Activated CD4-positive, alpha-beta T cell treated with anti-CD3 and anti-CD28 coated beads, Interleukin-2, Interleukin-6, amounts not matched to agents 100 ng/mL and 50 ng/mL, durations not matched to agents 16 hours and 8 hours (primary cell): ENCODE measurements at regions not wholly inside any gene's neighbourhood (a gene's known extent, or its start where the extent isn't known, plus 50 kb on each side); places are given as distances from the start of the nearest gene placed in this dataset.
A peak's percentile ranks its signal among the peaks of the same experiment; 100 is the strongest.

Source experiments
- DNase-seq: peaks from one replicate; pipeline ENCODE4 v3.0.0-alpha.2; 2020

DNA sequence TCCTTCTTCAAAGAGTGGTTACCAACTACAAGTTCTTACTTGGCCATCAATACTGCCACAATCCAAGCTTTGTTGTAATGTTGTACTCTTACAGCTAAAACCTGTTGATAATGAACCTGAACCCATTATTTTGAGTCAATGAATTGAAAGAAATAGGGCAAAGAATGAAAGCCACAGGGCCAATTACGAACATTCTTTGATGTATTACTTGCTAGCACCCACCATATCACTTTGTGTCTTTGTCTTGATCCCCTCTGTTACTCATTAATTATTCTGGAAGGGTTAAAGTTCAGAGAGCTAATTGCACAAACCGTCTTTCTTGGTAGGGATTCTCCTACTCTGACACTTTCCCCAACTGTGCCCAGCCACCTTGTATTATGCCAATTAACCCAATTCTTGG is 53.2 kb upstream of the TFEC start:
- no peak for DNase-seq

DNA sequence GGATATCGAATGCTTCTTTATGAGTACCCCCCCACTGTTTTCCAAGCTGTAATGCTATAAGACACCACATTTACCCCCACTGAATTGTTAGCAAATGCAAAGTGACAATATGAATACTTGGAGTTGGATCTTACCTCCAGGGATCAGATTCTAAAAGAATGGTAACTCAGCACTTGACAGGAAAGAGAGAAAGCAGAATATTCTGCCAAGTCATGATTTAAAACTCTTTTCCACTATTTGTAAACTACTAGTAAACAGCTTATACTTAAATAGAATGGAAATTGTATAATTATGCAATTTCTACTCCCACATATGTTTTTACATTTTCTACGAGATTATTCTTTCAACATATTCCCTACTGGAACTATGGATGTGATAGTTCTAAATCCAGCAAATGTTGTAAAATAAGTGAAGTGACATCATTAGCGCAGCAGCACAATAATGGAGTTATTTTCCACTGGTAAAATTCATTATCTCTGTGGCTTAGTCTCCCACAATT is 56.0 kb upstream of the TFEC start:
- DNase-seq = no peak

DNA sequence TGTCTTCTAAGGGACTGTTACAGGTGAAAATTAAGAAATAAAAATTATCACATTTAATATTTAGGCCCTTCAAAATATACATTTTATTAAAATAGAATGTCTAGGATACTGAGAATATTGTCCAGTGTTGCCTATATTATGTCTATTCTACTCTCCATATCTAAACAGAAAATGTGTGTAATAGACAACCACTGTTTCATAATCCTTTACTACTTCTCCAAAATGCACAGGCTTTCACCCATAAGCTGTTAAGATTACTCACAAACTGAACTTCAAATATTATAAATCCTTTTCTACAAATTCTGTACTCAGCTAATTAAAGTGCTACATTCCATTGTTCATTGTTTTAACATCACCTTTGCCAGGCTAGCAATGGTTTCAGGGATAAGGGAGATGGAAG is 56.7 kb upstream of the TFEC start:
- DNase-seq = no peak

DNA sequence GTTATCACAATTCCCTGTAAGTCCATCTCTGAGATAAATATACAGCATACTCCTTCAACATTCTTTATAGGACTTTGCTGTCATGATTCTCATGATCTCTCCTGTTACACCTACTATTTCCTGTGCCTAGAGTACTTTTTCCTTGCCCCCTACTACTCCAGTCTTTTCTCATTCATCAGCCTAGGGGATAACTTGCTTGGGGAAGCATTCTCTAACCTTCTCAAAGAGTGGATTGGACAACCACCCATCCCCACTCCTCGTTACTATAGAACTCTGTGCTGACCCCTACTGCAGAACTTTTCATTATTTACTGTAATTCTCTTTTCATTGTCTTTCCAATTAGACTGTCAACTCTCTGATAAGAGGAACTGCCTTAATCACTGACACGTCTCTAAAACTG is 57.4 kb upstream of the TFEC start:
- no peak for DNase-seq

DNA sequence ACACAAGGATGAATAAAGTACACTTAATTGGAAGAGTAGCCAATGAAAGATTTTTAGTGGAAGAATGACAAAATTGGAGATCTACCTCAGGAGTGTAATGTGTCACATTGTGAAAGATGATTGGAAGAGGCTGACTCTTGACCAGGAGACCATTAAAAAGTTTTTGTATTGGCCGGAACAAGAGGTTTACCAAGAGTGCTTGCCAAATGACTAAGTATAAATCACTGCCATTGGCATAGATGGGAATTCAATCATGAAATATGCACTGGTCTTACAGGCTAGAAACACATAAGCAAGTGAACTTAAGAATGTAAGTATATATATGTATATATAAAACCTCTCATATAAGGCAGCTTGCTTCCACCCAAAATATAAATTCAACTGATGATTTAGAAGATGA is 58.7 kb upstream of the TFEC start:
- no peak for DNase-seq

DNA sequence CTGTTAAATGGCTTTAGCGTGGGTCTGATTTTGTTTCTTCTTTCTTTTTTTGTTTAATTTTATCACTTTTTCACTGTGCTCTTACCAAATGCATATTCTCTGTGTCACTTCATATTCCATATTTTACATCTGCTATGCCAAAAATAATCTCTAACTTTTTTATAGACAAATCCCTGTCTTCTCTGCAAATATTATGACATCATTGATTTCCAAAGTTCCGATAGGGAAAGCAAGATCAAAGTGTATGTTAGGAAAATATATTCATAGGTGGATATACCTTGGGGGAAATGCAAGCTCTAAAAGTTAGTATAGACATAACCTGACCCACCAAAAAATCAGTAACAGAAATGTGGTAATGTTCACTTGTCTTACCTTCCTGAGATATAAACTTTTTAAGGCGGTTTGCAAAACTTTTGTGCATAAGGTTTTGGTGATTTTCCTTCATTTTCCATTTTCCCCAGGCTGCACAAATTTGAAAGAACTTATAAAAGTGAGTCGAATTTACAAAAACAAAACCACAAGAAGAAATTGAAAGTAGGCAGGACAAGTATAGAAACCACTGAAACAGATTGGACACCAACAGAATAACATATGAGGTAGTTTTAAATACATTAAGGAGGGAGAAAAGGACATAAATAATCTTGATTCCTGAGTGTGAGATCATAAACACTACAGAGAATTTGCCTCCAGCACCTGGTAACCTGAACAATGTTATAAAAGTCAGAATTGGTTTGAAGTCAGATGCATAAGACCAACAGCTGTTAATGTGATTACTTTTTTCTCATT is 63.1 kb upstream of the TFEC start:
- no peak for DNase-seq

DNA sequence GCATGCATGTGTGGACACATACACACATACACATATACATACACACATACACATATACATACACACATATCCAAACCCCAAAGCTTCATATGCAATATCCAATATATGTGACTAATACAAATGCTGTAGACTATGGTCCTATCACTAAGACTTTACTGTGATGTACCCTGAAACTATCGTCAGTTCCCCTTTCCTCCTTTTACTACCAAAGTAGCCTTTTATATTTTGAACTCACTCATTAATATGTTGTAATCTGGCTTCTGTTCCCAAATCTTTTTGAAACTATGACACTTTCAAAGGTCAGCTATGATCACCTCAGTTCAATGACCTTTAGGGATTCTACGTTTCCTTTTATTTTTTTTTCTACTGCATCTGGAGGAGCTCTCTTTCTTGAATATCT is 64.8 kb upstream of the TFEC start:
- DNase-seq = no peak

DNA sequence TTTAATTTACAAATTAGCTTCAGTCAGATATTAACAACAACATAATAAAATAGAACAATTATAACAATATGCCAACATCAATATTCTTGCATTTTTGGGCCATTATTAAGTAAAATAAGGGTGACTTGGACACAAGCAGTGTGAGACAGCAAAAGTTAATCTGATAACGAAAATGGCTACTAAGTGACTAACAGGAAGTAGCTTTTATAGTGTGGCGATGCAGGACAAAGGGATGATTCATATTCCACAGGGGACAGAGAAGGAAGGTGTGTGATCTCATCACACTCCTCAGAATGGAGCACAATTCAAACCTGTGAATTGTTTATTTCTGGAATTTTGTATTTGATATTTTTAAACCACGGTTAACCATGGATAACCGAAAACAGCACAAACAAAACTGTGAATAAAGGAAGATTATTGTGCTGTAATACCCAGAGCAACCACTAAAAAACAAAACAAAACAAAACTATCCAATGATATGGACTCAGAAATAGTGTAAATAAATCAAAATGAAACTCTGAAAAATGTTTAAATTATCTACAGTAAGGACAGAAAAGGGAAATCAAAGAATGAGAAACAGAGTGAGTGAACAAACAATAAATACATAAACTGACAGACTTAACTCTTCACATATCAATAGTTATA is 66.9 kb upstream of the TFEC start:
- no peak for DNase-seq

DNA sequence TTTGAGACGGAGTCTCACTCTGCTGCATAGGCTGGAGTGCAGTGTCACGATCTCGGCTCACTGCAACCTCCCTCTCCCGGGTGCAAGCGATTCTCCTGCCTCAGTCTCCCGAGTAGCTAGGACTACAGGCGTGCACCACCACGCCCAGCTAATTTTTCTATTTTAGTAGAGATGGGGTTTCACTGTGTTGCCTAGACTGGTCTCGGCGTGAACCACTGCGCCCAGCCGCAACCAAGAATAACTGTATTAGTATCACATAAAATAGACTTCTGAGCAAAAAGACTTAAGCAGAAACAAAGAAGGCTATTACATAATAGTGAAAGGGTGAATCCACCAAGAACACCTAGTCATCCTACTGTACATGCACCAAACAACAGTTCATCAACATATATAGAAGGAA is 67.6 kb upstream of the TFEC start:
- no peak for DNase-seq

DNA sequence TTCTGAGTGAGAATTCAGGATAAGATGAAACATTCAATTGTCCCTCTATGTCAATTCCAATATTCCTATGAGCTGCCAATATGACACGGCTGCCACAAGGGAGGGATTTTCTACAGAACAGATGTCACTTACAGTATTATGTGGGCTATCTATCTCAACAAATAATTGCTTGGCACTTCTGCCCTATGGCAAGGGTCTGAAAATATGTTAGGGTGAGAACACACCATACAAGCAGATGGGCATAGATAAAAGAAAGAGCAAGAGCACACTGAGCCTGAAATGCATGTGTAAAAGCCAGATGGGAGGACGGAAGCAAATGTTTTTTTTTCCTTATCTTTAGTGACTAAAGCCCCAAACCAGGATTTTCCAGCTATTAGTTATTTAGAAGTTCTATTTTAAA is 70.1 kb upstream of the TFEC start:
- DNase-seq = no peak

DNA sequence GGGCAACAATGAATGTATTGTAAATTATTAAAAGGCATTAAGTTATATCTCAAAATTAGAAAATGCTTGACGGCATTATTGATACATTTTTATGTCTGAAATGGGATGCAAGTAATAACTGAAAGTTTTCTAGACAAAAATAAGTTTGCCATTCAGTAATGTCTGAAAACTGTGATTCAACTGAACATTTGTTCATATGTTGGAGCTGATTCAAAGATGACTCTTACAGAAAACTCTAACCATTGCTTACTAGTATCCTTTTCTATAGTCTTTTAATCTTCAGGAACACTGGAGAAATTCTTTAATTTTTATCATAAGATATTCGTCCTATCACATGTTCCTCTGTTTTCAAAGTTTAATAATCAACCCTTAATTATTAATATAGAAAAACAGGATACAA is 71.1 kb upstream of the TFEC start:
- no peak for DNase-seq

DNA sequence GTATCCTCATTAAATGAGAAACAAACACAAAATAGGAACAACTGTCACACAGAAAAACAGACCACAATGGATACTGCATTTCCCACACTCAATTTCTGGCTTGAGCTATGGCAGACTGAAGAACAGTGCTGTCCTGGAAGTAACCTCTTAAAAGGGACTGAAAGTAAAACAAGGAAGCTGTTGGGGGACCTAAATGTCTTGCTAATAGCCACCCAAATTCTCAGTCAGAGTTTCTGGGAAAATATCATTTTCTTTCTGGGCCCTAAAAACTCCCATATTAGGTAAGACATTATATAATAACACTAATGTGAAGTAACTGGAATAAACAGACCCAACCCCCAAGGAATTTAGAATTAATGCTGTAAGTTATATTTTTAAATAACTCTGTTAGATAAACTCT is 80.9 kb upstream of the TFEC start:
- no peak for DNase-seq

DNA sequence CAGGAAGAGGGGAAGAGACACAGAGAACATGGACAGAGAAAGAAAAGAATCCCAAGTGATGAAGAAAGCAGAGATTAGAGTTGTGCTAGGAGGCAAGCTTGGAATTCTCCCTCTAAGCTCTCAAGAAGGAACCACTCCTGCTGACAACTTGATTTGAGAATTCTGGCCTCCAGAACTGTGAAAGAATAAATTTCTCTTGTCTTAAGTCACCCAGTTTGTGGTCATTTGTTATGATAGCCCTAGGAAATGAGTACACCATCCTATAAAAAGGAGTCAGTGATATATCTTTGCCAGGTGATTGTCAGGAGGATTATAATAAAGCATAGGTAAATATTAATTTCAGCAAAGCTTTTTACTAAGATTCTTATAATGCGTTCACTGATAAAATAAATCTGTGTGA is 82.7 kb upstream of the TFEC start:
- DNase-seq = no peak

DNA sequence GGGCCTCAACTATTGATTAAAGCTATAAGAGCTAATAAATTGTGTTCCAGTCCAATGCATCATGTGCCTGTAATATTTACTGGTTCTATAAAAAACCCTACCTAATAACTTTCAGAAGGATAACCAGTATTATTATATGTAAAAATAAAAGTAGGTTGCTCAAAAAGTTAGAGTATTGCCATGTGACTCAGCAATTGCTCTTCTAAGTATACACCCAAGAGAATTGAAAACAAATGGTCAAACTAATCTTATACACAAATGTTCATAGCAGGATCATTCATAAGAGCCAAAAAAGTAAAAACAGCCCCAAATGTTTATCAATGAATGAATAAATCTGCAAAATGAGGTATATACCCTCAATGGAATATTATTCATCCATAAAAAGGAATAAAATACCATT is 89.5 kb upstream of the TES start:
- DNase-seq = no peak

DNA sequence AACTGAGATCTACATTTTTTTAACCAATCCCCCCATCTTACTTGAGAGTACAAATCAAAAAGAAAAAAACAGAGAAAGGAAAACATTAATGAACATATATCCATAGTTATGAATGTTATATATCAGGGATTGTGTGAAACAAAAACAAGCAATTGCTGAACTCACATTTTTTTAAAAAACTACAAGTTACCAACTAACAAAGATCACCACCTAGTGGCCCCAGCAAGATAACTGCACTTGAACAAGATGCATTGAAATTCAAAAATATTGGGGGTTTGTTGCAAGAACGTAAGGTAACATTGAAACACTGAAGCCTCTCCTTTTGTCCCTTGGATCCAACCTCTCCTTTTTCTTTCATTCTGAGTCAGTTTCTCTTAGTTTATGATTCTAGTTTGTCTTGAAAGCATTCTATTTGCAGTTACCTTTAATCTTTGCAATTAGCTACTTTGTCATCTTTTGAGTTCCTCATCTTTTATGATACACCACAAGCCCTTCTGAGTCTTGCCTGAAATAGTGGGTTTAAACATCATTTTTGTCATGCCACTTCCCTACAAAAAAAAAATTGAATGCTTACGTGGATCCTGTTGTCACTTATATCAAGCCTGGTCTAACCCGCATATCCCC is 87.3 kb upstream of the TES start:
- peak; percentile 16 for DNase-seq

DNA sequence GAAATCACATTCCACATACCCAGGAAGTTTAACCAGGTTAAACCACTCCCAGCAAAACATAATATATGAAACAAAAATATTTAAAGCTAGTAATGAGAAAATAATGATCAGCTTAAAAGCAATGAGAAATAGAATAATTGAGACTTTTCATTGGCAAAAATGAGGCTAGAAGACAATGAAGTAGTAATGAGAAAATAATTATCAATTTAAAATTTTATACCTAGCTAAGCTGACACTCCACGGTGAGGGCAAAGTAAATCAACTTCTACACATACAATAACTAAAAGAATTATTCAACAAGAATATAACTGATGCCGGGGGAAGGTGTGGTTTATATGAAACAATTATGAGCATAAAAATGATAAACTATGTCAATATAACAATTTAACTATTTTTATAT is 82.2 kb upstream of the TES start:
- no peak for DNase-seq

DNA sequence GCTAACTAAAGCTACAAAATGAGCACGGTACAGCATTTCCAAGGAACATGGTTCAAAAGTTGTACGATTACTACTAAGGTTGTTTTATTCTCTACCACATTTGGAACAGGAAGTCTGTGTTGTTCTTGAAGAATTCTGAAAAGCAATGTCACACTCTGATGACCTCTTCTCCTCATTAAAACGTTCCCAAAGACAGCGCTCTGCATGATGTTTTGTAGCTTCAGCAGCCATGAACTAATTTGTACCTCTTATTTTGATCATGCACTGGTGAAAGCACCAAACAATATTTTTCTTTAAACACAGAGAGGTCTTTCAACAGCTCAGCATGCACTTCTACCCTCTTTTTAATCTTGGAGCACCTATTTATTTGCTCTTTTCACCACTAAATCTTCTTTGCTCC is 75.0 kb upstream of the TES start:
- DNase-seq = no peak

DNA sequence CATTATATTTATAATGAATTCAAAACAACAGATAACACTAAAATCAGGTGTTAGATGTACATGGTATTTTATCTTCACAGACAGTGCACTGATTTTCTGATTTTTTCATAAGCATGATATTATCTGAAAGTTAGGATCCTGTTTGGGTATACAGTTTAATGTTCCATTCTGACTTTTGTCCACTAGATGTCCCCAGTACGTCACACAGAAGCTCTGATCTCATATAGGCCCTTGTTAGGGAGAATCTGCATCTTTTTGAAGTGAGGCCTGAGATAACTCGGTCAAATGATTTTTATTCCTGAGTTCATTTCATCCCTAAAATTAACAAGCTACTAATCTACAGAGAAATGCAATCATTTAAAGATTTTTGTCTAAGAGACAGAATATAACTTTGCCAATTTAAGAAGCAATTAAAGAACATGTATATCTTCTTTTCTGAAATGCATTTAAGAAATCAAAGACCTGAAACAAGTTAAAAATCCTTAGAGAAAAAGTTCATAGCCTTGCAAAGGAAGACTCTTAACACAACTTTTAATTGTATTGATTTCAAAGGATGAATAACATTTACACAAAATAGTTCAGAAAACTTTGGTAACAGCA is 72.0 kb upstream of the TES start:
- peak; percentile 64 for DNase-seq

DNA sequence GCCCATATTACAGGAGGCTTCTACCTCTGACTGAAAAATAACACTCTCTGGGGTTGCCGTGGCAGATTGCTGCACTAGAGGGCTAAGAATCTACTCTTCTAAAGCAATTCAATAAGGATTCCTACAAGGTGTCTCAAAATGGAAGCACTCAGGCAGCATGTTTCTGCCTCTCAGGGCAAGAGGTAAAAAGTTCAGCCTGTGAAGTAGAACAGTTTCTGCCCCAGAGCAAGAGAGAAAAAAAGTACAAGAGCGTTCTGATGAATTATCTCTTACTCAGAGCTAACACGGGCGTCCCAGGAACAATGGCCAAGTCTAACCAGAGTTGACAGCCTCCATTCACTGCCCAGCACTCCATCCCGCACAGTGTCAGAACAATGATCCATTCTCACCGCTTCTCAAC is 71.3 kb upstream of the TES start:
- no peak for DNase-seq

DNA sequence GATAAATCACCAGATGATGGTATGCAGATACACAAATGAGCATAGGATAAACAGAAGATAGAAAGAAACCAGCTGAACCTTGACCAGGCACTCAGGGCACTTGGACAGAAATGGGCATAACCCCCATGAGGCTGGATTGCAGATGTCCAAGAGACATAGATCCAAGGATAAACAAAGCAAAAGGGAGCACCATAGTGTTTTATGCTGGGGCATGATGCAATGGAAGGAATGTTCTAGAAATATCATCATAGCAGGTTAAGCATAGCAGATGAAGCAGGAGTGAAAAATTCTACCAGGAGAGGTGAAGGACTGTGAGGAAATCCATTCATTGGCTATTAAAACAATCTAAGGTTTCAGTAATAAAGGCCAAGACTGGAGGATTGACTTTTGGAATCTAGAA is 70.5 kb upstream of the TES start:
- DNase-seq = no peak

DNA sequence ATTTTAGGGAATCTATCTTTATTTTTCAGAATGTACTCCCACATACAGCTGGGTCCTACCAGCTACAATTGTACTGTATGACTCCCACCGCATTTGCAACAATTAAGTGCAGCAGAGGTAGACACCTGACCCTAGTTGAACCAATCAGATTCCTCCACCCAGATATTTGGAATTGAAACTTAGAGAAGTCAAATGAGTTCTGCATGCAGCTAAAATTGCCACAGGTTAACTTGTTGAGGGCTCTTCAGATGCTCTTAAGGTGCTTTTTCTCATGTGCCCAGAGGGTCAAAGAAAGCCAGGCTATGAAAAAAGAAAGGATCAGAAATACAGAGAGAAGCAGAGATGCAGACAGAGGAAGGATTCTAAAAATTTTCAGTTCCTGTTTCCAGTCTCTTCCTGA is 68.0 kb upstream of the TES start:
- DNase-seq = no peak

DNA sequence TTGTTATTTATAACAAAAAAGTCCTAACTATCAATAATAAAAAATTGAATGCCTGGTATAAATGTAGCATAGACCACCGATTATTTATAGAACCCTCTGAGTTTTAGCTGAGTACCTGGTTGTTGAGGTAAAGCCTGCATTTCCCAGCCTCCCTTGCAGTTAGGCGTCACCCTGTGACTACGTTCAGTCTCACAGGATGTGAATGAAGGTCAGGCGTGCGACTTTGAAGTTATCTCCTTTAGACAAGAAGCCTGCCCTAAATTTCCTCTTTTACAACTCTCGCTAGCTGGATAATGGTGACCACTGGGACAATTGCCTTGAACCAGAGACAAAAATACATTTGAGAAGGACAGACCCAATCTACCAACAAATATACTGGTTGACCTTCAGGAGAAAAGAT is 67.5 kb upstream of the TES start:
- DNase-seq = no peak

DNA sequence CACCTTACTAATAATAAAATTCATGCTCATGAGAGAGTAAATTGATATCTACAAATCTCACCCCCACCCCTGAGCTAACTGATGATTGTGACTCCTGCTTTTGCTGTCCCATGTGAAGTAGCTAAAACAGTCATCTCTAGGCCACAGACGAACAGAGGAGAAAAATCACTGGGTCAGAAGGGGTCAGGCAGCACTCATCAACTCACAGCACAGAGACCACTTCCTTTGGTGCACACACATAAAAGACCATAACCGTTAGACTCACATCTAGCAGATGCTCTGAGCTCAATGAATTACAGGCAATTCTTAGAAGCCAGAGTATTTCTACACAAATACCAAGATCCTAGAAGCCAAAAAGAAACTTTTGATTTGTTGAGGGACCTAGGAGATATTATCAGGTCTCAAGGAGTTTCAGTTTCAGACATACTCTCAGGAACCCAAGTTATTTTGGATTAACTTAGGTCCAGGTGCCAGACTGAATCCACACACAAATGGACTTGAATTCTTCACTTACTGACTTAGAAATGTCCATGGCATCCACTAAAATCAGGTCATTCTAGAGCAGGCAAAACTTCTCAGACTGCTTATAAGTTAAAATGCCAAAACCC is 65.0 kb upstream of the TES start:
- DNase-seq = peak; percentile 78

DNA sequence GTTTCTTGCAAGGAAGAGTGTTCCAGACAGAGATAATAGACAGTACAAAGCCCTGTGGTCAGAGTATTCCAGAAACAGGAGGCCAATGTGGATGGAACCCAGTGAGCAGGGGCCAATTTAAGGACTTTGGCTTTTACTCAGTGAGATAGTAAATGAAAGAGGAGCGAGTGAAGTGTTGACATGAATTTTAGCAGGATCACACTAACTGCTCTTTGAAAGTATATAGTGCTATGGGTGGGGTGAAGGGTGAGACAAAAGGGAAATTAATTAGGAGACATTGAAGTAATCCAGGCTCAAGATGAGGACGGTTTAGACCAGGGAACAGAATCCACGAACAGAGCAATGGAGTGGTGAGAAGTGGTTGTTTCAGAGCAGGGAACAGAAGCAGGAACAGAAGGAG is 62.2 kb upstream of the TES start:
- DNase-seq = no peak
